Mucosa of descending colon (tissue), 3 donors: ENCODE measurements at regions not wholly inside any gene's neighbourhood (a gene's known extent, or its start where the extent isn't known, plus 50 kb on each side); places are given as distances from the start of the nearest gene placed in this dataset.
"Not testable (repeated sequence)": the region's sequence is repeated elsewhere in the genome, so short reads cannot be mapped to it uniquely, and the experiment has no call there.

Experiments
- ATAC-seq: fragments of 200-7000 bp; cut with Tn5 transposase; one replicate; pipeline ENCODE4 v1.9.1; 2020; ENCODE audit warnings: mild to moderate bottlenecking, moderate library complexity
- DNase-seq, 3 donors: peaks; one replicate each; pipeline ENCODE4 v3.0.0-alpha.2; 2020
- H3K36me3 ChIP-seq: fragments of 200-600 bp; one replicate; pipeline ENCODE4 v1.8.0; 2021; ENCODE audit warnings: low read depth, mild to moderate bottlenecking
- H3K4me1 ChIP-seq: fragments of 200-600 bp; one replicate; pipeline ENCODE4 v1.8.0; 2021; ENCODE audit warnings: low read depth, mild to moderate bottlenecking
- H3K4me3 ChIP-seq: fragments of 200-600 bp; one replicate; pipeline ENCODE4 v1.8.0; 2021; ENCODE audit warnings: mild to moderate bottlenecking
- H3K9me3 ChIP-seq: fragments of 200-600 bp; one replicate; pipeline ENCODE4 v1.8.0; 2021; ENCODE audit warnings: mild to moderate bottlenecking
- CTCF ChIP-seq: fragments of 200-600 bp; IDR thresholded peaks from one replicate; pipeline ENCODE4 v1.8.0; 2022; ENCODE audit warnings: antibody characterized with exemption, mild to moderate bottlenecking
- intact Hi-C, 2 donors: fragments of 100-400 bp; cut with DNase I in 1 of 2; cut with micrococcal nuclease in 1 of 2; formaldehyde crosslinking; loops; one replicate each; pipeline versions ENCODE4 v1.11.0 to v1.11.1; 2022; cut with DNase I, micrococcal nuclease
- donor health status: DM: no; HTN: no; CAD: no; lungs with moderate emphysema.
- donor health status: DM: no; HTN: no; CAD: no.
- donor health status: DM: no; HTN: yes; CAD: no.

- Histone ChIP-seq H3K9me3 (no peaks in the 10 kb centered on the region), H3K36me3 (no peaks in the 10 kb centered on the region), H3K4me3 (no peak overlapping the region), H3K4me1 (no peaks in the 10 kb centered on the region)
- intact Hi-C loops = no loop called here
- DNase-seq (no peak), ATAC-seq (no peak)
- TF ChIP-seq CTCF = no peak
Observed at GRCh38 chr1:116289193-116289592, 83.9 kb upstream of the ATP1A1 start.

DNA sequence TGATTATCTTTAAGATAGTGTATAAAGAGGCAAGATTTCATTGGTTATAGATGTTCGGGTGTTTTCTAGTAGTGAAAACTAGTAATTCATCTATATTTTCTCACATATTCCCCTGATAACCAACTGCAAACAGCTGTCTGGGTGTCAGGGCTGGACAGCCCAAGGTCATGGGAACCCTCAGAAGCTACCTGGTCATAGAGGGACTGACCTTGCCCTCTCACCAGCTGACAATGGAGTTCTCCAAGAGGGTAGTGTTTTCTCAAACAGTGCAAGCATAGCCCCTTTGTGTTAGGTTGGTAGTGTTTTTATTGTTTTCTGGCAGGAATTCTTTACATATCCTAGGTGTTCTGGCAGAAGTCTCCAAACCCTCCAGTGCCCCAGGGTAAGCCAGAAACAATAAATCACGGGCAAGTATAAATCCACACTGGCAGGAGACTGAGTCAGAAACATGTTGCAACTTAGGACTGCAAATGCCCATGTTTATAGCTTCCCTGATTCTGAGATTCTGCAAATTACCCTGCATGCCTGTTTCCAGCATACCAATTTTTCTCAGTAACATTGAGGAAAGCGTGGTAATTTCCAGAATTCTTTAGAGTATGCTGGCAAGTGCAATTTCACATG is 82.8 kb upstream of the ATP1A1 start:
- no peak overlapping the region for H3K4me3 ChIP-seq
- no peaks in the 10 kb centered on the region for H3K36me3 ChIP-seq
- no peak for ATAC-seq
- no peak for DNase-seq
- no peaks in the 10 kb centered on the region for H3K9me3 ChIP-seq
- intact Hi-C loops = no loop called here
- TF ChIP-seq CTCF = no peak
- H3K4me1 ChIP-seq = no peaks in the 10 kb centered on the region

DNA sequence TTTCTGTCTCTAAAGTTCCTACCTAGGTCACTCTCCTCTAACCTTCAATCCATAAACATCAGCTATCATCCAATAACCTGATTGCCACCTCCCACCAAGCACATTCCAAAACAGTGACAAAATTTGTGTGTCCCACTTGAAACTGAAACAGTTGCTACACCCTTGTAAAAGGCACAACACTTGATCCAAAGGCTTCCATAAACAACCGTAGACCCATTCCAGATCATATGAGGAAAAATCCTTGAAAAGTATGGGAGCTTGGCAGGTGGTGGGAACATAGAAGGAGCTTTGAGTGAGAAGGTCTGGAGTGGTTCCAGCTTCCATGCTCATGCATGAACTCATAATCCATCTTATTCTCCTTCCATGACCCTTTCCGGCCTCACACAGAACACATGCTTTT is 82.0 kb upstream of the ATP1A1 start:
- no peak for TF ChIP-seq CTCF
- Histone ChIP-seq H3K36me3 (no peaks in the 10 kb centered on the region), H3K4me3 (no peak overlapping the region), H3K9me3 (no peaks in the 10 kb centered on the region), H3K4me1 (no peaks in the 10 kb centered on the region)
- DNase-seq = no peak
- intact Hi-C loops = no loop called here
- no peak for ATAC-seq

DNA sequence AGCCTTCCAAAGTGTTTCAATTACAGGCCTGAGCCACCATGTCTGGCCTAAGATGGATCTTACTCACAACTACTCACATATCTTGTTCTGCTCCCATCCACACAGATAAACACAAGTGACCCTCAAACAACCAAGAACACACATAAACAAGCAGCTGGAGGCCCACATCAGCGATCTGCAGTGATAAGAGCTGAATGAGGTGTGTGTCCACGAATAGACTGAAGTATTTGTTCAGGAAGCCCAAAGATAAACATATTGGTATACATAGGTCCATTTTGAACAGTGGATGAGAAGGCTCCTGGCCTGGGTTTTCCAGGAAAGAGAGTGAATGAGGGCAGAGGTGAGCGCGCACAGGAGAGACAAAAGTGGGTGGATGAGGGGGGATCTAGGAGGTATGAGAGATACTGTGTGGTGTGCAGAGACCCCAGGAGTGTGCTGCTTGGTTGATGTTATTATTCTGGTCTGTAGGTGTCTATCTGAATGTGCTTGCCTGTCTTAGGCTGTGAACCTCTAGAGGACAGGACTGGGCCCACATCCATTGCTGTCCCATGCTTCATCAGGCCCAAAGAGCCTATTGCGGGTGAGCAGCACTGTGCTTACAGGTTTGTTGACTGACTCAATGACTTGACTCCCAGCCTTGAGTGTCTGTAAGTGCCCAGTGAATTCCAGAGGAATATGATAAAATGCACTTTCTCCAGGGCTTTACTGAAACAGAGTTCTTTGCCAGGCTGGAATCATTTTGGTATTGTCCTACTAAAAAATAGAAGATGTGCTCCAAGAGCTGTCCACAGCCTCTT is 79.9 kb upstream of the ATP1A1 start:
- intact Hi-C loops = no loop called here
- DNase-seq (no peak), ATAC-seq (no peak)
- H3K36me3 ChIP-seq = no peaks in the 10 kb centered on the region
- no peaks in the 10 kb centered on the region for H3K4me1 ChIP-seq
- H3K9me3 ChIP-seq = no peaks in the 10 kb centered on the region
- no peak for TF ChIP-seq CTCF
- no peak overlapping the region for H3K4me3 ChIP-seq

GRCh38 chr1:116297495-116298212 is 75.4 kb upstream of the ATP1A1 start:
- DNase-seq (no peak), ATAC-seq (no peak)
- intact Hi-C loops = no loop called here
- no peaks in the 10 kb centered on the region for H3K9me3 ChIP-seq
- no peaks in the 10 kb centered on the region for H3K36me3 ChIP-seq
- H3K4me1 ChIP-seq = no peaks in the 10 kb centered on the region
- TF ChIP-seq CTCF = no peak
- no peak overlapping the region for H3K4me3 ChIP-seq

GRCh38 chr1:116298213-116298579 is 74.8 kb upstream of the ATP1A1 start:
- H3K36me3 ChIP-seq, H3K4me3 ChIP-seq, H3K4me1 ChIP-seq, DNase-seq, intact Hi-C loops, H3K9me3 ChIP-seq, ATAC-seq: not testable (repeated sequence)
